K562 (cell line): ENCODE measurements at regions not wholly inside any gene's neighbourhood (a gene's known extent, or its start where the extent isn't known, plus 50 kb on each side); places are given as distances from the start of the nearest gene placed in this dataset.

ENCODE experiments used
- ATAC-seq: fragments of 200-7000 bp; cut with Tn5 transposase; 3 replicates; pipeline ENCODE4 v1.9.1; 2020; ENCODE audit warnings: moderate library complexity
- BruUV-seq: library from RNA; stranded (reverse); fragments of 400-500 nt; replicated peaks from 2 replicates; lab custom pipeline; 2021; lab: Mats Ljungman, UMichigan
- CTCF ChIA-PET: fragments of 300-600 bp; formaldehyde crosslinking; extraction: SDS; loops from one replicate; lab custom pipeline; 2021; ENCODE audit warnings: low intra/inter-chr PET ratio; lab: Yijun Ruan, JAX
- POLR2A ChIA-PET: fragments of 300-600, 350-650 bp; sonication (Branson Sonifier 250); formaldehyde crosslinking; extraction: SDS; loops from one replicate; lab custom pipeline; 2021; ENCODE audit warnings: antibody characterized with exemption, inconsistent platforms; lab: Yijun Ruan, JAX
- DNase-seq, 4 experiments: peaks; one replicate each; pipeline versions ENCODE4 v3.0.0 to v3.0.0-alpha.2; 2011 to 2018; ENCODE audit warnings: low spot score in 3 of 4, mixed read lengths in 3 of 4; ENCODE audit errors: extremely low read depth in 1 of 4
- FAIRE-seq: peaks from 2 replicates; lab custom pipeline; 2011; peaks lifted over from hg19 to GRCh38; lab: Jason Lieb, UNC
- H2AFZ ChIP-seq: 2 replicates; pipeline ENCODE4 v1.6.0; 2011; ENCODE audit warnings: low read depth, low read length, control low read depth, inconsistent platforms
- H3K27ac ChIP-seq: fragments of 200-600 bp; 3 replicates; pipeline ENCODE4 v1.8.0; 2011; ENCODE audit warnings: low read depth, mild to moderate bottlenecking, control low read depth, inconsistent platforms, low read length, moderate library complexity, mixed read lengths; ENCODE audit errors: extremely low read depth
- H3K27me3 ChIP-seq, 2 experiments: fragments of 300-600 bp in 1 of 2; 2 replicates in 1 of 2; 3 replicates in 1 of 2; pipeline versions ENCODE4 v1.6.0 to v1.8.0; 2011; ENCODE audit warnings: inconsistent platforms in 2 of 2, low read length in 2 of 2, mild to moderate bottlenecking in 1 of 2, mixed read lengths in 1 of 2, moderate library complexity in 1 of 2; ENCODE audit not compliant: control insufficient read depth in 2 of 2, insufficient read depth in 2 of 2
- H3K36me3 ChIP-seq: fragments of 300-600 bp; 3 replicates; pipeline ENCODE4 v1.8.0; 2011; ENCODE audit warnings: mild to moderate bottlenecking, low read length, inconsistent platforms; ENCODE audit not compliant: control insufficient read depth, insufficient read depth
- H3K4me1 ChIP-seq, 2 experiments: fragments of 200-600 bp in 1 of 2; replicated peaks in 1 of 2; 2 replicates in 1 of 2; 3 replicates in 1 of 2; pipeline versions ENCODE4 v1.5.1 to v1.8.0; 2011; ENCODE audit warnings: inconsistent platforms in 2 of 2, low read length in 2 of 2, mild to moderate bottlenecking in 1 of 2, mixed read lengths in 1 of 2, moderate library complexity in 1 of 2; ENCODE audit not compliant: control insufficient read depth in 2 of 2, insufficient read depth in 2 of 2
- H3K4me2 ChIP-seq: 2 replicates; pipeline ENCODE4 v1.6.1; 2011; ENCODE audit warnings: low read length, control low read depth, inconsistent platforms, mixed read lengths; ENCODE audit not compliant: insufficient read depth
- H3K4me3 ChIP-seq: fragments of 200-600 bp; sonication (generic), shearing (Covaris generic); 2 replicates; pipeline ENCODE4 v1.5.1; 2016; ENCODE audit warnings: control low read depth, inconsistent platforms
- H3K79me2 ChIP-seq: fragments of 200-600 bp; 3 replicates; pipeline ENCODE4 v1.8.0; 2011; ENCODE audit warnings: low read length, inconsistent platforms; ENCODE audit not compliant: control insufficient read depth, insufficient read depth
- H3K9ac ChIP-seq, 2 experiments: 2 replicates each; pipeline versions ENCODE4 v1.6.0 to v1.6.1; 2011; ENCODE audit warnings: low read depth in 2 of 2, low read length in 2 of 2, control low read depth in 1 of 2, inconsistent platforms in 1 of 2, mild to moderate bottlenecking in 1 of 2, mixed read lengths in 1 of 2; ENCODE audit not compliant: insufficient read depth in 1 of 2
- H3K9me1 ChIP-seq: one replicate; pipeline ENCODE4 v1.6.0; 2011; ENCODE audit warnings: inconsistent platforms, mild to moderate bottlenecking, low read length, moderate library complexity; ENCODE audit not compliant: control insufficient read depth, insufficient read depth
- H3K9me3 ChIP-seq: replicated peaks from 2 replicates; pipeline ENCODE4 v1.5.1; 2011; ENCODE audit warnings: low read depth, low read length, inconsistent platforms; ENCODE audit not compliant: control insufficient read depth, insufficient read depth
- H4K20me1 ChIP-seq: replicated peaks from 2 replicates; pipeline ENCODE4 v1.6.1; 2011; ENCODE audit warnings: low read length, inconsistent platforms, mixed read lengths; ENCODE audit not compliant: control insufficient read depth, insufficient read depth
- EWSR1 ChIP-seq: fragments of 450-650 bp; IDR thresholded peaks from 2 replicates; pipeline ENCODE4 v1.6.1; 2018; ENCODE audit warnings: borderline replicate concordance, mild to moderate bottlenecking, low read depth, moderate library complexity; ENCODE audit not compliant: partially characterized antibody
- HLTF ChIP-seq: fragments of 450-650 bp; IDR thresholded peaks from 2 replicates; pipeline ENCODE4 v1.6.1; 2016
- HOMEZ ChIP-seq: fragments of 250-450 bp; sonication (Bioruptor Pico); IDR thresholded peaks from 2 replicates; pipeline ENCODE4 v1.4.0; 2020; ENCODE audit warnings: mild to moderate bottlenecking, moderate library complexity
- NFXL1 ChIP-seq: fragments of 450-650 bp; formaldehyde crosslinking; IDR thresholded peaks from 2 replicates; pipeline ENCODE4 v1.4.0; 2021; ENCODE audit warnings: mild to moderate bottlenecking
- OTX1 ChIP-seq: fragments of 450-650 bp; formaldehyde crosslinking; IDR thresholded peaks from 2 replicates; pipeline ENCODE4 v1.4.0; 2022; ENCODE audit warnings: mild to moderate bottlenecking
- PKNOX1 ChIP-seq: fragments of 450-650 bp; IDR thresholded peaks from 2 replicates; pipeline ENCODE4 v1.6.1; 2016
- TEAD1 ChIP-seq, 2 experiments: fragments of 450-650 bp in 1 of 2; sonication (generic) in 1 of 2; formaldehyde crosslinking; IDR thresholded peaks; 2 replicates each; pipeline versions ENCODE4 v1.4.0 to v1.8.0; 2020 to 2022; ENCODE audit warnings: mild to moderate bottlenecking in 2 of 2, missing genetic modification reagents in 1 of 2
- ZKSCAN8 ChIP-seq: fragments of 200-800 bp; sonication (Bioruptor generic); IDR thresholded peaks from 2 replicates; pipeline ENCODE4 v1.6.1; 2016; ENCODE audit warnings: missing genetic modification characterization, missing compliant biosample characterization
- ZNF511 ChIP-seq: sonication (generic); formaldehyde crosslinking; IDR thresholded peaks from 2 replicates; pipeline ENCODE4 v1.8.0; 2022; ENCODE audit warnings: mild to moderate bottlenecking, missing genetic modification reagents
- WGBS: fragments of 100-300 bp; shearing (Covaris generic); methylation state at CpG from one replicate; pipeline ENCODE4 v1.1.6; 2016; ENCODE audit warnings: low coverage, mixed read lengths; ENCODE audit not compliant: insufficient coverage; ENCODE audit errors: missing lambda C conversion rate; 5-methylcytosine and 5-hydroxymethylcytosine counted together
- in situ Hi-C: fragments of 300-500 bp; cut with MboI; formaldehyde crosslinking; loops from 4 replicates; pipeline ENCODE4 v1.15.0; 2018; ENCODE audit warnings: inconsistent platforms, mixed read lengths
- intact Hi-C: fragments of 100-400 bp; cut with micrococcal nuclease; formaldehyde crosslinking; loops from 2 replicates; pipeline ENCODE4 v1.14.2; 2022

- TF ChIP-seq EWSR1 (no peak), OTX1 (CRISPR knock-in tag) (no peak)
- TF ChIP-seq, all 486 proteins: peak for 0
Measured at GRCh38 chr12:30201301-30202160, 417.8 kb upstream of the TMTC1 start (continued).

GRCh38 chr12:30200864-30201263 lies 417.1 kb upstream of the TMTC1 start:
- ATAC-seq (no peak), DNase-seq (no peak), FAIRE-seq (no peak)
- H3K36me3 ChIP-seq, result no peaks in the 10 kb centered on the region
- H3K9ac ChIP-seq, result no peak overlapping the region
- WGBS, result 8% methylated on average over 9 of the region's 24 CpGs
- no peak overlapping the region for H3K27ac ChIP-seq
- H3K9me1 ChIP-seq, result no peaks in the 10 kb centered on the region
- H3K9me3 ChIP-seq, result no peaks in the 10 kb centered on the region
- H3K27me3 ChIP-seq, result peaks cover 0 to 12% of the 10 kb centered on the region in 2 experiments; a peak in 3 of 5 replicates
- H4K20me1 ChIP-seq, result no peaks in the 10 kb centered on the region
- in situ Hi-C loops, result no loop called here
- POLR2A ChIA-PET, result no interaction called here
- no peak overlapping the region for H3K4me3 ChIP-seq
- intact Hi-C loops, result no loop called here
- H3K79me2 ChIP-seq, result no peaks in the 10 kb centered on the region
- TF ChIP-seq TEAD1 (CRISPR knock-in tag; IDR thresholded peaks at IDR 0.05), result no peak
- no peak for TF ChIP-seq PKNOX1
- no peak for TF ChIP-seq HOMEZ (CRISPR knock-in tag)
- TF ChIP-seq ZKSCAN8 (CRISPR knock-in tag), result no peak
- no peak for TF ChIP-seq NFXL1
- no peak for TF ChIP-seq HLTF
- TF ChIP-seq ZNF511 (CRISPR knock-in tag), result no peak
- H2AFZ ChIP-seq, result no peak overlapping the region
- H3K4me1 ChIP-seq, result no peaks in the 10 kb centered on the region; a peak in 1 of 5 replicates
- no TSS peak for BruUV-seq
- no peak overlapping the region for H3K4me2 ChIP-seq
- CTCF ChIA-PET, result no interaction called here
